HepG2 (cell line): ENCODE measurements at regions not wholly inside any gene's neighbourhood (a gene's known extent, or its start where the extent isn't known, plus 50 kb on each side); places are given as distances from the start of the nearest gene placed in this dataset.

ENCODE experiments used
- ATAC-seq: fragments of 200-7000 bp; cut with Tn5 transposase; 3 replicates; pipeline ENCODE4 v1.9.1; 2020; ENCODE audit warnings: mild to moderate bottlenecking, moderate library complexity
- BruUV-seq: library from RNA; stranded (reverse); fragments of 400-500 nt; replicated peaks from 2 replicates; lab custom pipeline; 2021; lab: Mats Ljungman, UMichigan
- CTCF ChIA-PET: fragments of 300-600 bp; formaldehyde crosslinking; extraction: SDS; loops from one replicate; lab custom pipeline; 2021; ENCODE audit warnings: low total read pairs, inconsistent platforms, low intra/inter-chr PET ratio; lab: Yijun Ruan, JAX
- POLR2A ChIA-PET: fragments of 350-600 bp; sonication (Branson Sonifier 250); formaldehyde crosslinking; loops from one replicate; lab custom pipeline; 2020; ENCODE audit warnings: antibody characterized with exemption, inconsistent platforms; lab: Yijun Ruan, JAX
- DNase-seq: peaks from one replicate; pipeline ENCODE4 v3.0.0-alpha.2; 2015; ENCODE audit warnings: low spot score
- FAIRE-seq: peaks from 3 replicates; lab custom pipeline; 2011; peaks lifted over from hg19 to GRCh38; lab: Jason Lieb, UNC
- H2AFZ ChIP-seq: one replicate; pipeline ENCODE4 v1.6.1; 2011; ENCODE audit warnings: low read length, inconsistent platforms
- H3K27ac ChIP-seq: fragments of 300-600 bp; 3 replicates; pipeline ENCODE4 v1.8.0; 2011; ENCODE audit warnings: mixed run types, mild to moderate bottlenecking, mixed read lengths, low read length, inconsistent platforms; ENCODE audit not compliant: insufficient read depth; ENCODE audit errors: extremely low read length
- H3K27me3 ChIP-seq, 2 experiments: fragments of 200-600 bp in 1 of 2; 2 replicates in 1 of 2; 3 replicates in 1 of 2; pipeline versions ENCODE4 v1.6.0 to v1.8.0; 2011; ENCODE audit warnings: low read length in 2 of 2, mild to moderate bottlenecking in 2 of 2, moderate library complexity in 2 of 2, inconsistent platforms in 1 of 2; ENCODE audit not compliant: insufficient read depth in 2 of 2, control insufficient read depth in 1 of 2
- H3K36me3 ChIP-seq, 2 experiments: fragments of 200-600 bp in 1 of 2; replicated peaks in 1 of 2; 2 replicates in 1 of 2; 3 replicates in 1 of 2; pipeline versions ENCODE4 v1.5.1 to v1.8.0; 2011; ENCODE audit warnings: low read length in 2 of 2, inconsistent platforms in 1 of 2; ENCODE audit not compliant: insufficient read depth in 2 of 2, control insufficient read depth in 1 of 2
- H3K4me1 ChIP-seq: 2 replicates; pipeline ENCODE4 v1.5.1; 2012; ENCODE audit warnings: low read length, inconsistent platforms; ENCODE audit not compliant: insufficient read depth
- H3K4me2 ChIP-seq: 2 replicates; pipeline ENCODE4 v1.6.0; 2011; ENCODE audit warnings: low read depth, low read length, inconsistent platforms
- H3K4me3 ChIP-seq, 3 experiments: fragments of 200-600 bp in 1 of 3; sonication (generic), shearing (Covaris generic) in 1 of 3; replicated peaks in 1 of 3; 2 replicates each; pipeline ENCODE4 v1.5.1; 2011 to 2016; ENCODE audit warnings: low read length in 3 of 3, inconsistent platforms in 2 of 3, low read depth in 2 of 3, mild to moderate bottlenecking in 2 of 3, control low read depth in 1 of 3, mixed read lengths in 1 of 3; ENCODE audit not compliant: insufficient read depth in 1 of 3
- H3K79me2 ChIP-seq: one replicate; pipeline ENCODE4 v1.6.1; 2011; ENCODE audit warnings: low read length, inconsistent platforms; ENCODE audit not compliant: insufficient read depth
- H3K9ac ChIP-seq: 2 replicates; pipeline ENCODE4 v1.6.0; 2011; ENCODE audit warnings: mild to moderate bottlenecking, low read depth, low read length, inconsistent platforms; ENCODE audit not compliant: insufficient read depth
- H3K9me3 ChIP-seq: 2 replicates; pipeline ENCODE4 v1.5.1; 2012; ENCODE audit warnings: mild to moderate bottlenecking, low read length
- H4K20me1 ChIP-seq: 2 replicates; pipeline ENCODE4 v1.6.0; 2011; ENCODE audit warnings: inconsistent platforms, mild to moderate bottlenecking, low read length, moderate library complexity; ENCODE audit not compliant: insufficient read depth
- BRD4 ChIP-seq: sonication (generic); formaldehyde crosslinking; IDR thresholded peaks from 2 replicates; pipeline ENCODE4 v1.4.0; 2020; ENCODE audit warnings: missing genetic modification reagents
- FOXA1 ChIP-seq, 2 experiments: fragments of 450-650 bp in 1 of 2; sonication (generic) in 1 of 2; formaldehyde crosslinking in 1 of 2; IDR thresholded peaks; 2 replicates each; pipeline versions ENCODE4 v1.4.0 to v1.6.1; 2016 to 2020; ENCODE audit warnings: missing genetic modification reagents in 1 of 2
- GABPA ChIP-seq, 2 experiments: IDR thresholded peaks; 2 replicates each; pipeline ENCODE4 v1.6.1; 2011 to 2016; ENCODE audit warnings: low read depth in 2 of 2, low read length in 1 of 2, missing biosample characterization in 1 of 2, missing genetic modification characterization in 1 of 2
- STAG1 ChIP-seq: sonication (generic); formaldehyde crosslinking; IDR thresholded peaks from 2 replicates; pipeline ENCODE4 v1.4.0; 2020; ENCODE audit warnings: missing genetic modification reagents
- ZSCAN20 ChIP-seq: sonication (generic); formaldehyde crosslinking; IDR thresholded peaks from 2 replicates; pipeline ENCODE4 v1.4.0; 2020; ENCODE audit warnings: missing genetic modification reagents, mild to moderate bottlenecking, borderline replicate concordance
- WGBS: methylation state at CpG from one replicate; pipeline ENCODE4 v1.1.6; 2017; ENCODE audit warnings: low lambda C conversion rate; 5-methylcytosine and 5-hydroxymethylcytosine counted together
- in situ Hi-C: cut with HindIII; loops from 2 replicates; pipeline ENCODE4 v1.10.0; 2017; ENCODE audit warnings: low pct_unique_long_range_greater_than_20kb; ENCODE audit not compliant: extremely low pct_ligation_motif_present
- intact Hi-C: fragments of 100-400 bp; cut with micrococcal nuclease; formaldehyde crosslinking; loops from one replicate; pipeline ENCODE4 v1.10.0; 2022; ENCODE audit not compliant: unreplicated experiment
- TF ChIP-seq, protein P1 (sequence below): sonication (generic); formaldehyde crosslinking; IDR thresholded peaks from 2 replicates; pipeline ENCODE4 v1.4.0; 2020; ENCODE audit warnings: missing genetic modification reagents, borderline replicate concordance

DNA sequence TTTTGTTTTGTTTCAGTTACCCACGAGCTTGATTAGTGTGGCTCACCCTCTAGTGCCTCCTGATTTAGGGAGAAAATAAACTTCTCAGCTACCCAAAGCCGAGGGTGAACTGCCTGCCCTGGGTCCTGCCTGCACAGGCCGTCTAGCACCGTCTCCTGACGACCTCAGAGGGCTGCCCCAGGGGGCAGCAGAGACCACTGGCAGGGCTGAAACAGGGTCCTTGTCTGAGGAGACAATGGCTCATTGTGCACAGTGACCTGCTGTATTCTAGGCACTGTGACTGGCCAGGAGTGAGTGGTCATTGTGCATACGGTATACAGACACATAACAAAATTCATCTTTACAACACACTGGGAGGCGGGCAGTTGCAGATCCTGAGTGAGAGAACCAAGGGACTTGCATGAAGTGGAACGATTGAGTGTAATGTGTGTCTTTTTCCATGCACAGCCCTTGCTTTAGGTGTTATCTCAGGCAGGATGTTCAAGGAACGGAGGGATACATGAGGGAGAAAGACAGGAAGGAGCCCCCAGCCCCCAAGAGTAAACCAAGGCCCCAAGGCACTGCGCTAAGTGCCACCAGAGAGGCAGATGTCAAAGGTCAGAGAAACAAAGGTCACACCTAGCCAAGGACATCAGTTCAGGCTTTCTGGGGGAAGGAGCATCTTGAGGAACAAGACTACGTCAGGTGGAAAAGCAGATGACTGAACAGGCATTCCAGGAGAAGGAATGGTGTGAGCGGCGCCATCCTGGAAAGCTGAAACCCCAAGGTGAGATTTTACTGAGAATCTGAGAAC, 421.3 kb downstream of the LPIN1 start (continued):
- TF ChIP-seq GABPA (IDR thresholded peaks at IDR 0.05; ENCODE audit: low read depth, low read length): no peak
- no peak for TF ChIP-seq GABPA (CRISPR knock-in tag; IDR thresholded peaks at IDR 0.05; ENCODE audit: low read depth)

DNA sequence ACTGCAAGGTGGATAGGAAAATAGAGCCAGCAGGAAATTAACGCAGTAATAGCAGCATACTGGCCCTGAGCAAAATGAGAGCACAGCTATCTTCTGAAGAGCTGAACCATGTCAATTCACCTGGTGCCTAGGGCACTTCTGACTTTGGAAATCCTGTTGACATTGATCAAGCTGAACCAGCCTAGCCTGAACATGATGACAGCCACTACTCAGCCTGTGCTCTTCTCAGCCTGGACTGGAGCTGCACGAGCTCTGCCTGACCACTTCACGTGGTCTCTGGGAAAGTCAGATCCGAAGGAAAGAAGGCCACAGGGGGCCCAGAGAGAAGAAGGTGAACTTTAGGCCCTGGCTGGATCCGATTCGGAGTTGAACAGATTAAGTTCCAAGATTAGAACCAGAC, 421.9 kb downstream of the LPIN1 start:
- FAIRE-seq (no peak), ATAC-seq (no peak), DNase-seq (no peak)
- H3K4me3 ChIP-seq: no peak overlapping the region
- TF ChIP-seq BRD4 (CRISPR knock-in tag) (no peak), ZSCAN20 (no peak), FOXA1 (IDR thresholded peaks at IDR 0.05) (no peak), FOXA1 (CRISPR knock-in tag; IDR thresholded peaks at IDR 0.05) (no peak), STAG1 (CRISPR knock-in tag) (no peak)
- TF ChIP-seq, protein P1, sequence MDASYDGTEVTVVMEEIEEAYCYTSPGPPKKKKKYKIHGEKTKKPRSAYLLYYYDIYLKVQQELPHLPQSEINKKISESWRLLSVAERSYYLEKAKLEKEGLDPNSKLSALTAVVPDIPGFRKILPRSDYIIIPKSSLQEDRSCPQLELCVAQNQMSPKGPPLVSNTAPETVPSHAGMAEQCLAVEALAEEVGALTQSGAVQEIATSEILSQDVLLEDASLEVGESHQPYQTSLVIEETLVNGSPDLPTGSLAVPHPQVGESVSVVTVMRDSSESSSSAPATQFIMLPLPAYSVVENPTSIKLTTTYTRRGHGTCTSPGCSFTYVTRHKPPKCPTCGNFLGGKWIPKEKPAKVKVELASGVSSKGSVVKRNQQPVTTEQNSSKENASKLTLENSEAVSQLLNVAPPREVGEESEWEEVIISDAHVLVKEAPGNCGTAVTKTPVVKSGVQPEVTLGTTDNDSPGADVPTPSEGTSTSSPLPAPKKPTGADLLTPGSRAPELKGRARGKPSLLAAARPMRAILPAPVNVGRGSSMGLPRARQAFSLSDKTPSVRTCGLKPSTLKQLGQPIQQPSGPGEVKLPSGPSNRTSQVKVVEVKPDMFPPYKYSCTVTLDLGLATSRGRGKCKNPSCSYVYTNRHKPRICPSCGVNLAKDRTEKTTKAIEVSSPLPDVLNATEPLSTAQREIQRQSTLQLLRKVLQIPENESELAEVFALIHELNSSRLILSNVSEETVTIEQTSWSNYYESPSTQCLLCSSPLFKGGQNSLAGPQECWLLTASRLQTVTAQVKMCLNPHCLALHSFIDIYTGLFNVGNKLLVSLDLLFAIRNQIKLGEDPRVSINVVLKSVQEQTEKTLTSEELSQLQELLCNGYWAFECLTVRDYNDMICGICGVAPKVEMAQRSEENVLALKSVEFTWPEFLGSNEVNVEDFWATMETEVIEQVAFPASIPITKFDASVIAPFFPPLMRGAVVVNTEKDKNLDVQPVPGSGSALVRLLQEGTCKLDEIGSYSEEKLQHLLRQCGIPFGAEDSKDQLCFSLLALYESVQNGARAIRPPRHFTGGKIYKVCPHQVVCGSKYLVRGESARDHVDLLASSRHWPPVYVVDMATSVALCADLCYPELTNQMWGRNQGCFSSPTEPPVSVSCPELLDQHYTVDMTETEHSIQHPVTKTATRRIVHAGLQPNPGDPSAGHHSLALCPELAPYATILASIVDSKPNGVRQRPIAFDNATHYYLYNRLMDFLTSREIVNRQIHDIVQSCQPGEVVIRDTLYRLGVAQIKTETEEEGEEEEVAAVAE (CRISPR knock-in tag): no peak
- no peaks in the 10 kb centered on the region for H3K36me3 ChIP-seq
- no peak overlapping the region for H3K4me2 ChIP-seq
- 21% methylated on average over 6 of the region's 6 CpGs for WGBS
- no peaks in the 10 kb centered on the region for H3K79me2 ChIP-seq
- 0 out of 5 replicates have a peak, but pooled peaks cover 0 to 2% of the 10 kb centered on the region in 2 experiments for H3K27me3 ChIP-seq
- no TSS peak for BruUV-seq
- in situ Hi-C loops: loop anchor here (5.0 kb wide), 1 partner anchor 839 kb away; no protein-coding TSS in a partner anchor
- H3K9me3 ChIP-seq: no peaks in the 10 kb centered on the region
- H2AFZ ChIP-seq: no peak overlapping the region
- intact Hi-C loops: loop anchor here (10.0 kb wide), 1 partner anchor 156 kb away; no protein-coding TSS in a partner anchor
- no peak overlapping the region for H3K27ac ChIP-seq
- no peaks in the 10 kb centered on the region for H4K20me1 ChIP-seq
- no peaks in the 10 kb centered on the region for H3K4me1 ChIP-seq
- CTCF ChIA-PET: interaction anchor here (1.0 kb wide), 1 partner anchor 839 kb away, joined by 3 read pairs; no protein-coding TSS in a partner anchor
- H3K9ac ChIP-seq: no peak overlapping the region
- POLR2A ChIA-PET: no interaction called here
